DND-41 (cell line): ENCODE measurements at regions not wholly inside any gene's neighbourhood (a gene's known extent, or its start where the extent isn't known, plus 50 kb on each side); places are given as distances from the start of the nearest gene placed in this dataset.

ENCODE experiments used
- EZH2 ChIP-seq: IDR thresholded peaks from 3 replicates; pipeline ENCODE4 v1.6.1; 2012; ENCODE audit warnings: borderline replicate concordance, low read depth, mild to moderate bottlenecking, moderate library complexity, low read length, inconsistent platforms; ENCODE audit not compliant: severe bottlenecking
- TF ChIP-seq, protein P1 (sequence below): IDR thresholded peaks from 2 replicates; pipeline ENCODE4 v1.5.1; 2012; ENCODE audit warnings: borderline replicate concordance, low read length, moderate library complexity, mild to moderate bottlenecking; ENCODE audit not compliant: poor library complexity, severe bottlenecking; ENCODE audit errors: extremely low read depth

DNA sequence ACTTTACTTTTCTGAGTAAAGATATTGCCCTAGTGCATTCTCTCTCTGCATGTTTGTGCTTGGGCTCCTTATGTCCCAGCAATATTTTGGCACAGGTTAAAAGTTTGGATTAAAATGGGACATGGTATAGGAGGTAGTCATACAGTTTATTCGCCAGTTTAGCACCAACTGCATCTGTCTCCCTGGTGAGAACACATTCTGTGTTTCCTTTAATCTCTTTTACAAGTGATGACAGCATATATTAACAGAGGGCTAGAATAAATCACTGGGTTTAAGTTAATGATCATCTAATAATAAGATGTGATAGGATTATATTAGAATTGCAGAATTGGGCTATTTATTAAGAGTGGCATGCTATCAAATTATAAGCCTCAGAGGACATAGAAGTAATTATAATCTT, 550.1 kb downstream of the LRRC70 start:
- TF ChIP-seq, protein P1, sequence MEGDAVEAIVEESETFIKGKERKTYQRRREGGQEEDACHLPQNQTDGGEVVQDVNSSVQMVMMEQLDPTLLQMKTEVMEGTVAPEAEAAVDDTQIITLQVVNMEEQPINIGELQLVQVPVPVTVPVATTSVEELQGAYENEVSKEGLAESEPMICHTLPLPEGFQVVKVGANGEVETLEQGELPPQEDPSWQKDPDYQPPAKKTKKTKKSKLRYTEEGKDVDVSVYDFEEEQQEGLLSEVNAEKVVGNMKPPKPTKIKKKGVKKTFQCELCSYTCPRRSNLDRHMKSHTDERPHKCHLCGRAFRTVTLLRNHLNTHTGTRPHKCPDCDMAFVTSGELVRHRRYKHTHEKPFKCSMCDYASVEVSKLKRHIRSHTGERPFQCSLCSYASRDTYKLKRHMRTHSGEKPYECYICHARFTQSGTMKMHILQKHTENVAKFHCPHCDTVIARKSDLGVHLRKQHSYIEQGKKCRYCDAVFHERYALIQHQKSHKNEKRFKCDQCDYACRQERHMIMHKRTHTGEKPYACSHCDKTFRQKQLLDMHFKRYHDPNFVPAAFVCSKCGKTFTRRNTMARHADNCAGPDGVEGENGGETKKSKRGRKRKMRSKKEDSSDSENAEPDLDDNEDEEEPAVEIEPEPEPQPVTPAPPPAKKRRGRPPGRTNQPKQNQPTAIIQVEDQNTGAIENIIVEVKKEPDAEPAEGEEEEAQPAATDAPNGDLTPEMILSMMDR: no peak
- TF ChIP-seq EZH2: no peak
